C4-2B (cell line): ENCODE measurements at regions not wholly inside any gene's neighbourhood (a gene's known extent, or its start where the extent isn't known, plus 50 kb on each side); places are given as distances from the start of the nearest gene placed in this dataset.
"Not testable (repeated sequence)": the region's sequence is repeated elsewhere in the genome, so short reads cannot be mapped to it uniquely, and the experiment has no call there.

Experiments used
- H3K27ac ChIP-seq: fragments of 450-650 bp; 2 replicates; pipeline ENCODE4 v1.5.1; 2017
- ZFX ChIP-seq: fragments of 450-650 bp; IDR thresholded peaks from 2 replicates; pipeline ENCODE4 v1.6.1; 2017
- TF ChIP-seq, protein P1 (sequence below): fragments of 450-650 bp; conservative IDR thresholded peaks from 2 replicates; pipeline ENCODE4 v1.5.1; 2017; ENCODE audit warnings: mild to moderate bottlenecking

DNA sequence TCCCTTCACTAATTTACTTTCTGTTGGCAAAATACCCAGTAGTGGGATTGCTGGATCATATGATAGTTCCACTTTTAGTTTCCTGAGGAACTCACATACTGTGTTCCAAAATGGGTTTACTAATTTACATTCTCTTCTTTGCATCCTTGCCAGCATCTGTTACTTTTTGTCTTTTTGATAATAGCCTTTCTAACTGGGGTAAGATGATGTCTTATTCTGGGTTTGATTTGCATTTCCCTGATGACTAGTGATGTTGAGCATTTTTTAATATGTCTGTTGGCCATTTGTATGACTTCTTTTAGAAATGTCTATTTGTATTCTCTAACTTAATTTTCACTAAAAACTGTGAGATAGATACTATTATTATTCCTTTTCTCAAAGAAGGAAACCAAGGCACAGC, 411.7 kb downstream of the SOCS6 start:
- H3K27ac ChIP-seq: no peak overlapping the region
- TF ChIP-seq ZFX: no peak
- TF ChIP-seq, protein P1, sequence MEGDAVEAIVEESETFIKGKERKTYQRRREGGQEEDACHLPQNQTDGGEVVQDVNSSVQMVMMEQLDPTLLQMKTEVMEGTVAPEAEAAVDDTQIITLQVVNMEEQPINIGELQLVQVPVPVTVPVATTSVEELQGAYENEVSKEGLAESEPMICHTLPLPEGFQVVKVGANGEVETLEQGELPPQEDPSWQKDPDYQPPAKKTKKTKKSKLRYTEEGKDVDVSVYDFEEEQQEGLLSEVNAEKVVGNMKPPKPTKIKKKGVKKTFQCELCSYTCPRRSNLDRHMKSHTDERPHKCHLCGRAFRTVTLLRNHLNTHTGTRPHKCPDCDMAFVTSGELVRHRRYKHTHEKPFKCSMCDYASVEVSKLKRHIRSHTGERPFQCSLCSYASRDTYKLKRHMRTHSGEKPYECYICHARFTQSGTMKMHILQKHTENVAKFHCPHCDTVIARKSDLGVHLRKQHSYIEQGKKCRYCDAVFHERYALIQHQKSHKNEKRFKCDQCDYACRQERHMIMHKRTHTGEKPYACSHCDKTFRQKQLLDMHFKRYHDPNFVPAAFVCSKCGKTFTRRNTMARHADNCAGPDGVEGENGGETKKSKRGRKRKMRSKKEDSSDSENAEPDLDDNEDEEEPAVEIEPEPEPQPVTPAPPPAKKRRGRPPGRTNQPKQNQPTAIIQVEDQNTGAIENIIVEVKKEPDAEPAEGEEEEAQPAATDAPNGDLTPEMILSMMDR: no peak

DNA sequence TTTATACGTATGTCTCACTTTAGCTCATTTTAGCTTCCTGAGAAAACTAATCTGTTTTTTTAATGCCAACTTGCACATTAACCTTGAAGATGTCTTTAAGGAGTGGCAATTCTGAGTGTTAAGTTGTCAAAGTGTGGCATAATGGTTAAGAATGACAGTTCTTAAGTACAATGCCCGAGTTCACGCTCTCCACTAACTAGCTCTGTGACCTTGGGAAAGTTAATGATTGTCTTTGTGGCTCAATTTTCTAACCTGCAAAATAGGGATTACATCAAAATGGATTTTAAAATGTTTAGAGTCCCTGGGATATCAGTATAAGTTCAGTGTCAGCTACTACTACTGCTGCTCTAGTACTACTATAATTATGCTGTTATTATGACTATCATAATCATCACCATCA, 409.7 kb downstream of the SOCS6 start:
- TF ChIP-seq ZFX: no peak
- TF ChIP-seq, protein P1: no peak

DNA sequence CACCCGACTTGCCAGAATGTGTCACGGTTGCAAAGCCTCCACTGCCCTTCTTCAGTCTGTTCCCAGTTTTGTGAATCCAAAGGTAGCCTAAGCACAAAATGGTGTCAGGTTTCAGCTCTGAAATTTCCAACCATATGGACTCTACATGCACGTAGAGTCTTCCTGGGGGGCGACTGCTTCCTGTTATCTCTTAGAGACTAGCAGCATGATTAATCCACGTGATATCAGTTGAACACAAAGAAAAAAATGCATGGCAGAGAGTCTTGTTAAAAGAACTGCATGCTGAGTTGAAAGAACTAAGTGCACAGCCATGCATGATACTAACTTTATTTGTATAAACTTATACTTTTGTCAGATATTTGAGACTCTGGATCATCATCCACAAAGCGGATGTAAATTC, 404.4 kb downstream of the SOCS6 start:
- H3K27ac ChIP-seq: no peak overlapping the region
- TF ChIP-seq, protein P1: no peak
- no peak for TF ChIP-seq ZFX

More for the DNA sequence above, 409.7 kb downstream of the SOCS6 start:
- H3K27ac ChIP-seq: no peak overlapping the region

DNA sequence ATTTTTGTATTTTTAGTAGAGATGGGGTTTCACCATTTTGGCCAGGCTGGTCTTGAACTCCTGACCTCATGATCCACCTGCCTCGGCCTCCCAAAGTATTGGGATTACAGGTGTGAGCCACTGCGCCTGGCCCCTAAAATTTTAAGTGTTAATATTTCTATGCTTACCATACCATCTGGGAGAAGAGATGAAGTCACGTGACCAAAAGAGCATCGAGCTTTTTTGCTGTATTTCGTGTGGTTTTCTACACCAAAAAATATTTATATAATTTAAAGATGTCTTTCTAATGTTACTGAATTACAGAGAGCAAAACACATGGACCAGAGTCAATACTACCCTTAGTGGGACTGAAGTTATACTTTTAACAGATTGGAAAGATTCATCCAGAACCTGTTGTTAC, 400.9 kb downstream of the SOCS6 start:
- not testable (repeated sequence) for H3K27ac ChIP-seq

DNA sequence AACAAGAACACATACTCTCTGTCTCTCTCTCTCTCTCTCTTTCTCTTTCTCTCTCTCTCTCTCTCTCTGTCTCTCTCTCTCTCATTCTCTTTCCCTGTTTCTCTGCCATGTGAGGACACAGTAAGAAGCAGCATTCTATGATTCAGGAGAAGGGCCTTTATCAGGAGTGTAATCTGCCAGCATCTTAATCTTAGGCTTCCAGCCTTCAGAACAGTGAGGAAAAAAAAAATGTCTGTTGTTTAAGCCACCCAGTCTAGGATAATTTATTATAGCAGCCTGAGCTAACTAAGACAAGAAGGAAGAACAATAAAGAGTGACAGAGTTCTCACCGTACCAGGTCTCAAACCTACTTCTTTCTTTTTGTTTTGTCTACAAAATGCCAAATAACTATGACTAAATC, 399.4 kb downstream of the SOCS6 start:
- TF ChIP-seq, protein P1: no peak
- no peak for TF ChIP-seq ZFX
- no peak overlapping the region for H3K27ac ChIP-seq

DNA sequence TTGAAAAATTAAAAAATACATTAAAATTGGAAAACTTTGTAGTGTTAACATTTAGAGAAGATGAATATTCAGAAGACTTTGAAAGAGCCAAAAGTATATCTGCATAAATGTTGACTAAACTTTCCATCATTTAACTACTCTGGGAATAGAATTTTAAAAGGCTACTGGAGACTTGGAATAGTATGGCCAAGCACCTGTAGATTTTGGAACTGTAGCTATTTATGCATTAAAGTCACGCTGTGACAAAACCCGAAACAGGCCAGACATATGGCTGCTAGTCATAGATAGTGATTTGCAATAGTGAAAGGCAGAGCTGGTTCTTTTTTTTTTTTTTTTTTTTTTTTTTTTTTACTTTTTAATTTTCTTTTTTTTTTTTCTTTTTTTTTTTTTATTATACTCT, 396.0 kb downstream of the SOCS6 start:
- no peak for TF ChIP-seq ZFX
- TF ChIP-seq, protein P1: no peak
- H3K27ac ChIP-seq: no peak overlapping the region

DNA sequence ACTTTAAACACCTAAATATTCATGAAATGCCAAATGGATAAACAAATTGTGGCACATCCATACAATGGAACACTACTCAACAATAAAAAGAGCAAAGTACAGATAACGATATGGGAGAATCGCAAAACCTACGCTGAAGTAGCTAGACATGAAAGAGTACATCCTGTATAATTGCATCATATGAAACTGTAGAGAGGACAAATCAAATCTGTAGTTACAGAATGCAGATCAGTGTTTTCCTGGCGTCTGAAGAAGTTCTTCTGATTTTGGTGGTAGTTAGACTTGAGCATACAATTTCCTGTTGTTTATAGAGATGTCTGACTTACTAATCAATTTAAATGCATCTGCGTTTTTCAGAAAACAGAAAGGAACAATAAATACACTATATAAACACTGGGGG, 394.4 kb downstream of the SOCS6 start:
- no peak for TF ChIP-seq ZFX
- TF ChIP-seq, protein P1: no peak
- H3K27ac ChIP-seq: no peak overlapping the region

DNA sequence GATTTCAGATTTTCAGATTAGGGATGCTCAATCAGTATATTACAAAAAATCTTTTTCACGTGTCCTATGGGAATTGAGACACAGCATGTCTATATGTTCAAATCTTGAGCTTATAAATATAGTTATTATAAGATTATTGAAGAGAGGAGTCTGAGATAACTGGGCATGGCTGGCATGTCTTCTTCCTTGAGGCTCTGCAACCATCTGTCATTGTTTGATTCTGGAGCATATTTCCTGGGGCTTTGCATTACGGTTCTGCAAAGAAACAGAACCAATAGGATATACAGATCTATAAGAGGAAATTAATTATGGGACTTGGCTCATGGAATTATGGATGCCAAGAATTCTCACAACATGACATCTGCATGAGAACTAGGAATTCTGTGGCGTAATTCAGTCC, 386.1 kb downstream of the SOCS6 start:
- H3K27ac ChIP-seq: no peak overlapping the region
- TF ChIP-seq ZFX: no peak
- TF ChIP-seq, protein P1: no peak
